Hematopoietic multipotent progenitor cell treated with erythropoietin and hydrocortisone succinate and interleukin-3 and kit ligand, for 6 days (in vitro differentiated cells): ENCODE measurements at regions not wholly inside any gene's neighbourhood (a gene's known extent, or its start where the extent isn't known, plus 50 kb on each side); places are given as distances from the start of the nearest gene placed in this dataset.
"Not testable (repeated sequence)": the region's sequence is repeated elsewhere in the genome, so short reads cannot be mapped to it uniquely, and the experiment has no call there.

Experiments
- DNase-seq: peaks from one replicate; pipeline ENCODE4 v3.0.0-alpha.2; 2015

- DNase-seq = no peak
Observed at GRCh38 chrX:46218373-46218772, 326.8 kb downstream of the ZNF674 start.

- DNase-seq = no peak
Observed at GRCh38 chrX:46216406-46216805, 328.8 kb downstream of the ZNF674 start.

GRCh38 chrX:46211079-46211478 lies 334.1 kb downstream of the ZNF674 start:
- no peak for DNase-seq

- no peak for DNase-seq
Observed at GRCh38 chrX:46209768-46210167, 335.5 kb downstream of the ZNF674 start.

GRCh38 chrX:46209037-46209436 lies 336.2 kb downstream of the ZNF674 start:
- DNase-seq = no peak

GRCh38 chrX:46208225-46208854 lies 336.9 kb downstream of the ZNF674 start:
- DNase-seq = no peak

- no peak for DNase-seq
Observed at GRCh38 chrX:46204721-46205422, 340.3 kb downstream of the ZNF674 start.

GRCh38 chrX:46202733-46203514 lies 342.3 kb downstream of the ZNF674 start:
- peak; percentile 12 for DNase-seq

GRCh38 chrX:46200413-46200812 lies 344.8 kb downstream of the ZNF674 start:
- no peak for DNase-seq

- no peak for DNase-seq
Observed at GRCh38 chrX:46198858-46199257, 346.4 kb downstream of the ZNF674 start.

GRCh38 chrX:46186811-46187106 lies 358.5 kb downstream of the ZNF674 start:
- not testable (repeated sequence) for DNase-seq

- DNase-seq = no peak
Observed at GRCh38 chrX:46185923-46186810, 359.1 kb downstream of the ZNF674 start.

GRCh38 chrX:46184749-46185148 lies 360.5 kb downstream of the ZNF674 start:
- DNase-seq = no peak

- DNase-seq = peak; percentile 60
Observed at GRCh38 chrX:46180258-46180687, 364.9 kb downstream of the ZNF674 start.

GRCh38 chrX:46179748-46180147 lies 365.5 kb downstream of the ZNF674 start:
- no peak for DNase-seq

GRCh38 chrX:46178763-46179162 lies 366.5 kb downstream of the ZNF674 start:
- DNase-seq = peak; percentile 3

GRCh38 chrX:46173159-46173558 lies 372.1 kb downstream of the ZNF674 start:
- DNase-seq = no peak

GRCh38 chrX:46171457-46171856 lies 373.8 kb downstream of the ZNF674 start:
- DNase-seq = not testable (repeated sequence)

- no peak for DNase-seq
Observed at GRCh38 chrX:46169808-46170207, 375.4 kb downstream of the ZNF674 start.

- DNase-seq = no peak
Observed at GRCh38 chrX:46168254-46168653, 377.0 kb downstream of the ZNF674 start.

GRCh38 chrX:46165866-46166265 lies 379.4 kb downstream of the ZNF674 start:
- DNase-seq = no peak

- DNase-seq = no peak
Observed at GRCh38 chrX:46165411-46165810, 379.8 kb downstream of the ZNF674 start.

GRCh38 chrX:46152756-46153155 lies 392.5 kb downstream of the ZNF674 start:
- no peak for DNase-seq
